Spleen (tissue), 7 donors: ENCODE measurements at regions not wholly inside any gene's neighbourhood (a gene's known extent, or its start where the extent isn't known, plus 50 kb on each side); places are given as distances from the start of the nearest gene placed in this dataset.

Experiments
- CTCF ChIP-seq, 11 experiments: fragments of 200-600 bp in 7 of 11; fragments of 450-650 bp in 4 of 11; sonication (generic) in 4 of 11; IDR thresholded peaks in 8 of 11; conservative IDR thresholded peaks in 3 of 11; 1 replicate in 7 of 11; 2 replicates in 4 of 11; pipeline versions ENCODE4 v1.4.0 to v1.8.0; 2016 to 2021; ENCODE audit warnings: antibody characterized with exemption in 11 of 11, inconsistent platforms in 4 of 11, mild to moderate bottlenecking in 1 of 11
- POLR2A ChIP-seq, 3 donors: fragments of 450-650 bp; IDR thresholded peaks; one replicate each; pipeline ENCODE4 v1.5.1; 2017; ENCODE audit warnings: antibody characterized with exemption in 3 of 3, mild to moderate bottlenecking in 1 of 3
- donor health status: DM: no; HTN: no; CAD: no; lungs with moderate emphysema.
- donor health status: DM: no; HTN: no; CAD: no.
- donor health status: DM: no; HTN: no; CAD: no.

GRCh38 chr5:88613051-88613450, 269.9 kb downstream of the MEF2C start:
- TF ChIP-seq CTCF (IDR thresholded peaks at IDR 0.05 in 8 of 11, conservative IDR thresholded peaks at IDR 0.05 in 3 of 11) = no peak
- no peak for TF ChIP-seq POLR2A (IDR thresholded peaks at IDR 0.05)
